Peyer's patch (tissue), 4 donors: ENCODE measurements at regions not wholly inside any gene's neighbourhood (a gene's known extent, or its start where the extent isn't known, plus 50 kb on each side); places are given as distances from the start of the nearest gene placed in this dataset.
"Not testable (repeated sequence)": the region's sequence is repeated elsewhere in the genome, so short reads cannot be mapped to it uniquely, and the experiment has no call there.

Experiments used
- POLR2A ChIP-seq, 2 donors: fragments of 450-650 bp; IDR thresholded peaks; one replicate each; pipeline ENCODE4 v1.5.1; 2017; ENCODE audit warnings: antibody characterized with exemption in 2 of 2, mild to moderate bottlenecking in 2 of 2, moderate library complexity in 2 of 2
- TF ChIP-seq, protein P1 (sequence below), 6 experiments: fragments of 450-650 bp in 4 of 6; fragments of 200-600 bp in 2 of 6; sonication (generic) in 1 of 6; IDR thresholded peaks; one replicate each; pipeline ENCODE4 v1.5.1; 2017 to 2019; ENCODE audit warnings: antibody characterized with exemption in 6 of 6, mild to moderate bottlenecking in 3 of 6, moderate library complexity in 1 of 6

DNA sequence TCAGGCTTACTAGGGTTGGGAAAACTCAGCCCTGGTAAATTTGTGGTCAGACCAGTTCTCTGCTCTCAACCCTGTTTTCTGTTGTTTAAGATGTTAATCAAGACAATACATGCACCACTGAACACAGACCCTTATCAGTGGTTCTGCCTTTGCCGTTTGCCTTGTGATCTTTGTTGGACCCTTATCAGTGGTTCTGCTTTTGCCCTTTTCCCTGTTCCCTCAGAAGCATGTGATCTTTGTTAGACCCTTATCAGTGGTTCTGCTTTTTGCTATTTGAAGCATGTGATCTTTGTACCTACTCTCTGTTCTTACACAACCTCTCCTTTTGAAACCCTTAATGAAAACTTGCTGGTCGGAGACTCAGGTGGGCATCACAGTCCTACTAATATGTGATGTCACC is 133.9 kb upstream of the NBPF11 start:
- TF ChIP-seq, protein P1, sequence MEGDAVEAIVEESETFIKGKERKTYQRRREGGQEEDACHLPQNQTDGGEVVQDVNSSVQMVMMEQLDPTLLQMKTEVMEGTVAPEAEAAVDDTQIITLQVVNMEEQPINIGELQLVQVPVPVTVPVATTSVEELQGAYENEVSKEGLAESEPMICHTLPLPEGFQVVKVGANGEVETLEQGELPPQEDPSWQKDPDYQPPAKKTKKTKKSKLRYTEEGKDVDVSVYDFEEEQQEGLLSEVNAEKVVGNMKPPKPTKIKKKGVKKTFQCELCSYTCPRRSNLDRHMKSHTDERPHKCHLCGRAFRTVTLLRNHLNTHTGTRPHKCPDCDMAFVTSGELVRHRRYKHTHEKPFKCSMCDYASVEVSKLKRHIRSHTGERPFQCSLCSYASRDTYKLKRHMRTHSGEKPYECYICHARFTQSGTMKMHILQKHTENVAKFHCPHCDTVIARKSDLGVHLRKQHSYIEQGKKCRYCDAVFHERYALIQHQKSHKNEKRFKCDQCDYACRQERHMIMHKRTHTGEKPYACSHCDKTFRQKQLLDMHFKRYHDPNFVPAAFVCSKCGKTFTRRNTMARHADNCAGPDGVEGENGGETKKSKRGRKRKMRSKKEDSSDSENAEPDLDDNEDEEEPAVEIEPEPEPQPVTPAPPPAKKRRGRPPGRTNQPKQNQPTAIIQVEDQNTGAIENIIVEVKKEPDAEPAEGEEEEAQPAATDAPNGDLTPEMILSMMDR (IDR thresholded peaks at IDR 0.05): not testable (repeated sequence)
- not testable (repeated sequence) for TF ChIP-seq POLR2A (IDR thresholded peaks at IDR 0.05)
